ENCODE measurements at regions not wholly inside any gene's neighbourhood (a gene's known extent, or its start where the extent isn't known, plus 50 kb on each side); places are given as distances from the start of the nearest gene placed in this dataset.

- H3K27me3 ChIP-seq (ENCODE audit: insufficient read depth, low read depth, severe bottlenecking) = no peaks in the 10 kb centered on the region
- H3K36me3 ChIP-seq = no peaks in the 10 kb centered on the region
- DNase-seq = no peak
- no peak for TF ChIP-seq CTCF (IDR thresholded peaks at IDR 0.05; ENCODE audit: low read depth, low read length)
- no peaks in the 10 kb centered on the region for H3K9me3 ChIP-seq (ENCODE audit: severe bottlenecking)
- H3K4me3 ChIP-seq (ENCODE audit: low read depth, low read length) = no peak overlapping the region
- no peak overlapping the region for H3K27ac ChIP-seq
Measured at GRCh38 chr5:88539693-88540365, 271.2 kb upstream of the TMEM161B start.

DNA sequence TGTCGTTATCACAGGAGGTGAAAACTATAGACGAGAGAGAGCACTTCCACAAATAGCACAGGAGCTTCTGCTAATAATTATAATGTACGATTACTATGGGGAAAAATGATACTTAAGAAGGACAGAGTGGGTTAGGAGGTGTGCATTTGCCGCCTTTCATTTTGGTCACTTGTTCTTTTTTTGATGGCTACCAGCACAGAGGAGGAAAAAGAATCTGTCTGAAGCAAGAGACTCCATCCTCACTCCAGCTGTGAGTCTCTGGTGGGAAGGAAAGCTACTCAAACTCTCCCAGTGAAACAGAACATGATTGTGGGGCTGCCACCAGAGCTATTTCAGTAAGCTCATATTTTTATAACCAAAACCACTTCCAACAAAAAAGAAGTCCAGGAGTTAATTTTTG is 270.4 kb upstream of the TMEM161B start:
- H3K36me3 ChIP-seq = no peaks in the 10 kb centered on the region
- no peak overlapping the region for H3K27ac ChIP-seq
- no peaks in the 10 kb centered on the region for H3K9me3 ChIP-seq (ENCODE audit: severe bottlenecking)
- DNase-seq = no peak
- no peak overlapping the region for H3K4me3 ChIP-seq (ENCODE audit: low read depth, low read length)
- H3K27me3 ChIP-seq (ENCODE audit: insufficient read depth, low read depth, severe bottlenecking) = no peaks in the 10 kb centered on the region
- no peak for TF ChIP-seq CTCF (IDR thresholded peaks at IDR 0.05; ENCODE audit: low read depth, low read length)

- Histone ChIP-seq H3K36me3 (no peaks in the 10 kb centered on the region), H3K27me3 (ENCODE audit: insufficient read depth, low read depth, severe bottlenecking) (no peaks in the 10 kb centered on the region), H3K27ac (no peak overlapping the region), H3K4me3 (ENCODE audit: low read depth, low read length) (no peak overlapping the region), H3K9me3 (ENCODE audit: severe bottlenecking) (no peaks in the 10 kb centered on the region)
- DNase-seq = no peak
- no peak for TF ChIP-seq CTCF (IDR thresholded peaks at IDR 0.05; ENCODE audit: low read depth, low read length)
Measured at GRCh38 chr5:88536146-88536545, 267.5 kb upstream of the TMEM161B start.

DNA sequence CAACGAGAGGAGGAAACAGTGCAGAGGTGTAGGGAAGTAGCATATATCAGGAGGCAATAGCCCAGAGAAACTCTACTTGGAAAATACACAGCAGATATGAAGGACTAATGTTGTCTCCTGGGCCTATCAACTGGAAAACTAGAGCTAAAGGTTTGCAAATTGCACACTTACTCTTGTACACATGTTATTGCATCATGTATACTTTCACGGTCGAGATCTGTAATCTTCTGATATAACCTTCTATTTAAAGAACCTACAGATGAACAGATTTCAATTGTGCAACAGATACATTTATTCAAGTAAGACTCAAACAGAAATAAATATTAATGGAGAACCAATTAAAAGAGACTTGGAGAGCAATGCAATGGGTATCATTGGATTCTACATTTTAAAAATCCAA is 256.3 kb upstream of the TMEM161B start:
- no peak for DNase-seq
- no peak for TF ChIP-seq CTCF (IDR thresholded peaks at IDR 0.05; ENCODE audit: low read depth, low read length)
- no peaks in the 10 kb centered on the region for H3K27me3 ChIP-seq (ENCODE audit: insufficient read depth, low read depth, severe bottlenecking)

GRCh38 chr5:88519066-88519465 is 250.4 kb upstream of the TMEM161B start:
- Histone ChIP-seq H3K36me3 (no peaks in the 10 kb centered on the region), H3K9me3 (ENCODE audit: severe bottlenecking) (no peaks in the 10 kb centered on the region), H3K27ac (no peak overlapping the region), H3K4me3 (ENCODE audit: low read depth, low read length) (no peak overlapping the region), H3K27me3 (ENCODE audit: insufficient read depth, low read depth, severe bottlenecking) (no peaks in the 10 kb centered on the region)
- TF ChIP-seq CTCF (IDR thresholded peaks at IDR 0.05; ENCODE audit: low read depth, low read length) = no peak
- no peak for DNase-seq

More for the DNA sequence above, 256.3 kb upstream of the TMEM161B start:
- Histone ChIP-seq H3K9me3 (ENCODE audit: severe bottlenecking) (no peaks in the 10 kb centered on the region), H3K36me3 (no peaks in the 10 kb centered on the region), H3K4me3 (ENCODE audit: low read depth, low read length) (no peak overlapping the region), H3K27ac (no peak overlapping the region)
